SK-N-SH (cell line): ENCODE measurements at regions not wholly inside any gene's neighbourhood (a gene's known extent, or its start where the extent isn't known, plus 50 kb on each side); places are given as distances from the start of the nearest gene placed in this dataset.

Source experiments
- CTCF ChIA-PET: fragments of 300-600, 350-600 bp; formaldehyde crosslinking; extraction: SDS; loops from one replicate; lab custom pipeline; 2021; lab: Yijun Ruan, JAX
- POLR2A ChIA-PET: fragments of 350-600 bp; sonication (Branson Sonifier 250); formaldehyde crosslinking; extraction: SDS; loops from one replicate; lab custom pipeline; 2020; ENCODE audit warnings: antibody characterized with exemption, inconsistent platforms; lab: Yijun Ruan, JAX
- DNase-seq: peaks from one replicate; pipeline ENCODE4 v3.0.0; 2012
- H2AFZ ChIP-seq: fragments of 200-600 bp; sonication (generic); 2 replicates; pipeline ENCODE4 v1.8.1; 2016; ENCODE audit warnings: antibody characterized with exemption, mild to moderate bottlenecking, low read depth
- H3F3A ChIP-seq: fragments of 200-600 bp; sonication (generic); replicated peaks from 2 replicates; pipeline ENCODE3; 2016; ENCODE audit warnings: antibody characterized with exemption, mild to moderate bottlenecking; ENCODE audit not compliant: insufficient read depth
- H3K27ac ChIP-seq, 2 experiments: fragments of 200-500 bp in 1 of 2; fragments of 200-600 bp in 1 of 2; sonication (Bioruptor generic) in 1 of 2; sonication (generic), shearing (Covaris generic) in 1 of 2; 2 replicates each; pipeline versions ENCODE4 v1.5.1 to v1.6.1; 2014 to 2016; ENCODE audit warnings: low read depth in 2 of 2, inconsistent platforms in 1 of 2, low read length in 1 of 2, mild to moderate bottlenecking in 1 of 2, mixed read lengths in 1 of 2
- H3K27me3 ChIP-seq: fragments of 200-600 bp; sonication (generic), shearing (Covaris generic); 2 replicates; pipeline ENCODE4 v1.6.1; 2016; ENCODE audit warnings: mixed run types; ENCODE audit not compliant: insufficient read depth
- H3K36me3 ChIP-seq, 2 experiments: fragments of 200-500 bp in 1 of 2; fragments of 200-600 bp in 1 of 2; sonication (Bioruptor generic) in 1 of 2; sonication (generic) in 1 of 2; replicated peaks in 1 of 2; 2 replicates each; pipeline versions ENCODE3 to v1.5.1; 2014 to 2016; ENCODE audit warnings: low read length in 1 of 2, mild to moderate bottlenecking in 1 of 2; ENCODE audit not compliant: insufficient read depth in 2 of 2, control insufficient read depth in 1 of 2
- H3K4me1 ChIP-seq, 2 experiments: fragments of 200-500 bp in 1 of 2; fragments of 200-600 bp in 1 of 2; sonication (Bioruptor generic) in 1 of 2; sonication (generic), shearing (Covaris generic) in 1 of 2; 2 replicates each; pipeline versions ENCODE4 v1.5.1 to v1.6.1; 2014 to 2016; ENCODE audit warnings: low read depth in 1 of 2, low read length in 1 of 2, mixed run types in 1 of 2; ENCODE audit not compliant: insufficient read depth in 2 of 2, control insufficient read depth in 1 of 2
- H3K4me2 ChIP-seq: fragments of 200-600 bp; sonication (generic), shearing (Covaris generic); 2 replicates; pipeline ENCODE4 v1.6.1; 2017; ENCODE audit warnings: mixed run types
- H3K4me3 ChIP-seq, 2 experiments: fragments of 200-500 bp in 1 of 2; fragments of 200-600 bp in 1 of 2; sonication (Bioruptor generic) in 1 of 2; sonication (generic), shearing (Covaris generic) in 1 of 2; 2 replicates each; pipeline versions ENCODE4 v1.5.1 to v1.8.1; 2014 to 2016; ENCODE audit warnings: low read depth in 2 of 2, inconsistent platforms in 1 of 2, low read length in 1 of 2, mild to moderate bottlenecking in 1 of 2, mixed read lengths in 1 of 2, moderate library complexity in 1 of 2
- H3K79me2 ChIP-seq: fragments of 200-600 bp; sonication (generic); 2 replicates; pipeline ENCODE4 v1.8.1; 2017; ENCODE audit warnings: mild to moderate bottlenecking; ENCODE audit not compliant: insufficient read depth
- H3K9ac ChIP-seq: fragments of 200-600 bp; sonication (generic); 2 replicates; pipeline ENCODE4 v1.6.1; 2017; ENCODE audit warnings: mixed run types
- H3K9me2 ChIP-seq: fragments of 200-600 bp; sonication (generic); 2 replicates; pipeline ENCODE4 v1.6.1; 2017; ENCODE audit warnings: mixed run types
- H3K9me3 ChIP-seq: fragments of 200-600 bp; sonication (generic); 2 replicates; pipeline ENCODE4 v1.6.1; 2017; ENCODE audit warnings: mixed run types, mild to moderate bottlenecking, moderate library complexity
- H4K20me1 ChIP-seq: fragments of 200-600 bp; sonication (generic); 2 replicates; pipeline ENCODE4 v1.6.1; 2017; ENCODE audit warnings: mild to moderate bottlenecking, mixed run types; ENCODE audit not compliant: insufficient read depth
- CHD2 ChIP-seq: fragments of 150-350 bp; IDR thresholded peaks from 2 replicates; pipeline ENCODE4 v1.6.1; 2018; ENCODE audit warnings: low read length; ENCODE audit not compliant: partially characterized antibody
- EP300 ChIP-seq, 2 experiments: IDR thresholded peaks; 2 replicates each; pipeline versions ENCODE4 v1.4.0 to v1.6.1; 2012; ENCODE audit warnings: borderline replicate concordance in 1 of 2, low read depth in 1 of 2, low read length in 1 of 2
- EZH2phosphoT487 ChIP-seq: fragments of 200-600 bp; sonication (generic); IDR thresholded peaks from 2 replicates; pipeline ENCODE4 v1.6.1; 2017; ENCODE audit warnings: low read depth, mixed run types, mild to moderate bottlenecking, antibody characterized with exemption, moderate library complexity, borderline replicate concordance
- FOSL2 ChIP-seq: IDR thresholded peaks from 2 replicates; pipeline ENCODE4 v1.4.0; 2012; ENCODE audit warnings: low read depth, mild to moderate bottlenecking, moderate library complexity, borderline replicate concordance
- FOXM1 ChIP-seq: IDR thresholded peaks from 2 replicates; pipeline ENCODE4 v1.4.0; 2012; ENCODE audit warnings: low read depth, mild to moderate bottlenecking
- JUND ChIP-seq: IDR thresholded peaks from 2 replicates; pipeline ENCODE4 v1.4.0; 2012
- MAX ChIP-seq: IDR thresholded peaks from 2 replicates; pipeline ENCODE4 v1.4.0; 2012; ENCODE audit warnings: low read depth
- MEF2A ChIP-seq: IDR thresholded peaks from 2 replicates; pipeline ENCODE4 v1.4.0; 2012; ENCODE audit warnings: low read depth, borderline replicate concordance
- NRF1 ChIP-seq: IDR thresholded peaks from 2 replicates; pipeline ENCODE4 v1.6.1; 2012; ENCODE audit warnings: low read depth, mild to moderate bottlenecking, low read length
- RAD21 ChIP-seq: IDR thresholded peaks from 2 replicates; pipeline ENCODE4 v1.6.1; 2012; ENCODE audit warnings: mild to moderate bottlenecking, low read length
- REST ChIP-seq: IDR thresholded peaks from 2 replicates; pipeline ENCODE4 v1.6.1; 2012; ENCODE audit warnings: mild to moderate bottlenecking, low read depth, low read length, moderate library complexity
- RFX5 ChIP-seq: IDR thresholded peaks from 2 replicates; pipeline ENCODE4 v1.6.1; 2012; ENCODE audit warnings: mild to moderate bottlenecking, improper control_type of control experiment, low read length
- RXRA ChIP-seq: IDR thresholded peaks from 2 replicates; pipeline ENCODE4 v1.4.0; 2012; ENCODE audit warnings: low read depth, mild to moderate bottlenecking, borderline replicate concordance
- SIN3A ChIP-seq: IDR thresholded peaks from 2 replicates; pipeline ENCODE4 v1.6.1; 2012; ENCODE audit warnings: low read depth, mild to moderate bottlenecking, low read length, moderate library complexity, borderline replicate concordance
- TAF1 ChIP-seq: IDR thresholded peaks from 2 replicates; pipeline ENCODE4 v1.6.1; 2012; ENCODE audit warnings: low read depth, mild to moderate bottlenecking, low read length, moderate library complexity, borderline replicate concordance
- TCF12 ChIP-seq: IDR thresholded peaks from 2 replicates; pipeline ENCODE4 v1.4.0; 2012
- YY1 ChIP-seq: IDR thresholded peaks from 2 replicates; pipeline ENCODE4 v1.4.0; 2012; ENCODE audit warnings: low read depth, mild to moderate bottlenecking
- WGBS: methylation state at CpG from one replicate; pipeline ENCODE4 v1.1.6; 2017; ENCODE audit warnings: low lambda C conversion rate; 5-methylcytosine and 5-hydroxymethylcytosine counted together
- TF ChIP-seq, protein P1 (sequence below): IDR thresholded peaks from 2 replicates; pipeline ENCODE4; 2012

DNA sequence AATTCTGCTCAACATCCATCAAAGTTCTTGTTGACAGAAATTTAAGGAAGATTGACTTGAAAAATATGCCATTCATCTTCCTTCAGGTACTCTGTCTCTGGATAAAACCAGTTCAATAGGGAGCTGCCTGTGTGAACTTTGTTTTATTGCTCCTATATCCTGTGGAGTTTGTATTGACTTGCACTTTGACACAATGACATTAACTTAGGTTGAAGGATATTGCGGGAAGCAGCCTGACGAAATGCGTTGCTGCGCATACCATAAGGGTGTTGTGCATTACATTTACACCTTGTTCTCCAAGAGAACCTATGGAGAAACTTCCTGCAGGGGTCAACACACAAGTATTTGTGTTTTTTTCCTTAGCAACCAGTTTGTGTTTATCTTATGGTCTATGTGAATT is 185.4 kb upstream of the GRIK2 start:
- Histone ChIP-seq H4K20me1 (no peaks in the 10 kb centered on the region), H3K4me1 (no peaks in the 10 kb centered on the region), H3K9me2 (no peaks in the 10 kb centered on the region), H3F3A (no peaks in the 10 kb centered on the region), H3K4me2 (no peak overlapping the region), H3K79me2 (no peaks in the 10 kb centered on the region), H3K27me3 (no peaks in the 10 kb centered on the region), H3K27ac (no peak overlapping the region), H3K9me3 (no peaks in the 10 kb centered on the region), H3K9ac (no peak overlapping the region), H2AFZ (no peak overlapping the region), H3K4me3 (no peak overlapping the region), H3K36me3 (no peaks in the 10 kb centered on the region)
- ChIA-PET POLR2A (no interaction called here), CTCF (no interaction called here)
- 92% methylated on average over 4 of the region's 4 CpGs for WGBS
- no peak for DNase-seq
- TF ChIP-seq SIN3A: no peak
- TF ChIP-seq, protein P1, sequence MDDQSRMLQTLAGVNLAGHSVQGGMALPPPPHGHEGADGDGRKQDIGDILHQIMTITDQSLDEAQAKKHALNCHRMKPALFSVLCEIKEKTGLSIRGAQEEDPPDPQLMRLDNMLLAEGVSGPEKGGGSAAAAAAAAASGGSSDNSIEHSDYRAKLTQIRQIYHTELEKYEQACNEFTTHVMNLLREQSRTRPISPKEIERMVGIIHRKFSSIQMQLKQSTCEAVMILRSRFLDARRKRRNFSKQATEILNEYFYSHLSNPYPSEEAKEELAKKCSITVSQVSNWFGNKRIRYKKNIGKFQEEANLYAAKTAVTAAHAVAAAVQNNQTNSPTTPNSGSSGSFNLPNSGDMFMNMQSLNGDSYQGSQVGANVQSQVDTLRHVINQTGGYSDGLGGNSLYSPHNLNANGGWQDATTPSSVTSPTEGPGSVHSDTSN: no peak
- no peak for TF ChIP-seq RFX5
- no peak for TF ChIP-seq RXRA
- TF ChIP-seq MAX: no peak
- TF ChIP-seq FOSL2: no peak

DNA sequence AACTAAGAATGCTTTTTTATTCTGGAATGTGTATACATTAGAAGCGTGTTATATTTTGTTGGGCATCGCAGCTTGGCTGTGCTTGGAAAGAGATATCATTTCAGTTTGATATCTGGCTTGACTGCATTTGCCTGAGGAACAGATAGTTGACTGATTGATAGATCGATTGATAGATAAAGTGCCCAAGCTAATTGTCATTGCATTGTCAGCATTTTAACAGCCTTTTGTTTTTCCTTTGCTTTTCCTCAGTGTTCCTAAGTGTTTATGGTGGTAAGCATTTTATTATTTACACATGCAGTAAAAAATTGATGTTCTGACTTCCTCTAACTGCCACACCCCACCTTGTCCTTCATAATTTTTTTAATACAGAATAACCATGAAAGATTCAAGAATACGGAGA is 180.9 kb upstream of the GRIK2 start:
- 41% methylated on average over 4 of the region's 4 CpGs for WGBS
- Histone ChIP-seq H3K27ac (no peak overlapping the region), H4K20me1 (no peaks in the 10 kb centered on the region), H3K9ac (no peak overlapping the region), H3K4me2 (no peak overlapping the region), H3K79me2 (no peaks in the 10 kb centered on the region), H2AFZ (no peak overlapping the region), H3K36me3 (no peaks in the 10 kb centered on the region), H3K27me3 (no peaks in the 10 kb centered on the region), H3F3A (no peaks in the 10 kb centered on the region), H3K4me3 (no peak overlapping the region), H3K9me3 (no peaks in the 10 kb centered on the region), H3K9me2 (no peaks in the 10 kb centered on the region), H3K4me1 (no peaks in the 10 kb centered on the region)
- POLR2A ChIA-PET: no interaction called here
- no peak for DNase-seq
- CTCF ChIA-PET: interaction anchor here (1.3 kb wide), 1 partner anchor 15 kb away, joined by 3 read pairs; no protein-coding TSS in a partner anchor
- TF ChIP-seq SIN3A (no peak), FOXM1 (no peak), MEF2A (no peak), RAD21 (no peak), CHD2 (no peak), TAF1 (no peak), YY1 (no peak), REST (no peak), TCF12 (no peak), EP300 (IDR thresholded peaks at IDR 0.05; ENCODE audit: borderline replicate concordance in 1 of 2, low read depth in 1 of 2, low read length in 1 of 2) (no peak), NRF1 (no peak), FOSL2 (no peak), JUND (no peak), EZH2phosphoT487 (no peak)
- TF ChIP-seq, protein P1: no peak
